ENCODE measurements at regions not wholly inside any gene's neighbourhood (a gene's known extent, or its start where the extent isn't known, plus 50 kb on each side); places are given as distances from the start of the nearest gene placed in this dataset.
"Not testable (repeated sequence)": the region's sequence is repeated elsewhere in the genome, so short reads cannot be mapped to it uniquely, and the experiment has no call there.

- ChIA-PET CTCF (no interaction called here), POLR2A (no interaction called here)
- TF ChIP-seq, protein P1, sequence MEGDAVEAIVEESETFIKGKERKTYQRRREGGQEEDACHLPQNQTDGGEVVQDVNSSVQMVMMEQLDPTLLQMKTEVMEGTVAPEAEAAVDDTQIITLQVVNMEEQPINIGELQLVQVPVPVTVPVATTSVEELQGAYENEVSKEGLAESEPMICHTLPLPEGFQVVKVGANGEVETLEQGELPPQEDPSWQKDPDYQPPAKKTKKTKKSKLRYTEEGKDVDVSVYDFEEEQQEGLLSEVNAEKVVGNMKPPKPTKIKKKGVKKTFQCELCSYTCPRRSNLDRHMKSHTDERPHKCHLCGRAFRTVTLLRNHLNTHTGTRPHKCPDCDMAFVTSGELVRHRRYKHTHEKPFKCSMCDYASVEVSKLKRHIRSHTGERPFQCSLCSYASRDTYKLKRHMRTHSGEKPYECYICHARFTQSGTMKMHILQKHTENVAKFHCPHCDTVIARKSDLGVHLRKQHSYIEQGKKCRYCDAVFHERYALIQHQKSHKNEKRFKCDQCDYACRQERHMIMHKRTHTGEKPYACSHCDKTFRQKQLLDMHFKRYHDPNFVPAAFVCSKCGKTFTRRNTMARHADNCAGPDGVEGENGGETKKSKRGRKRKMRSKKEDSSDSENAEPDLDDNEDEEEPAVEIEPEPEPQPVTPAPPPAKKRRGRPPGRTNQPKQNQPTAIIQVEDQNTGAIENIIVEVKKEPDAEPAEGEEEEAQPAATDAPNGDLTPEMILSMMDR (IDR thresholded peaks at IDR 0.05; ENCODE audit: control extremely low read depth, extremely low read depth, low read depth, missing control alignments), result no peak
- no peak for DNase-seq (ENCODE audit: extremely low spot score)
Observed at GRCh38 chr4:111362941-111363361, 740.1 kb upstream of the PITX2 start.

DNA sequence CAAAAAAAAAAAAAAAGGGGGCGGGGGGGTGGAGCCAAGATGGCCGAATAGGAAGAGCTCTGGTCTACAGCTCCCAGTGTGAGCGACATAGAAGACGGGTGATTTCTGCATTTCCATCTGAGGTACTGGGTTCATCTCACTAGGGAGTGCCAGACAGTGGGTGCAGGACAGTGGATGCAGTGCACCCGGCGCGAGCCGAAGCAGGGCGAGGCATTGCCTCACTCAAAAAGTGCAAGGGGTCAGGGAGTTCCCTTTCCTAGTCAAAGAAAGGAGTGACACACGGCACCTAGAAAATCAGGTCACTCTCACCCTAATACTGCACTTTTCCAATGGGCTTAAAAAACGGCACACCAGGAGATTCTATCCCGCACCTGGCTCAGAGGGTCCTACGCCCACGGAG is 755.0 kb upstream of the PITX2 start:
- POLR2A ChIA-PET; CTCF ChIA-PET; DNase-seq (ENCODE audit: extremely low spot score): not testable (repeated sequence)

DNA sequence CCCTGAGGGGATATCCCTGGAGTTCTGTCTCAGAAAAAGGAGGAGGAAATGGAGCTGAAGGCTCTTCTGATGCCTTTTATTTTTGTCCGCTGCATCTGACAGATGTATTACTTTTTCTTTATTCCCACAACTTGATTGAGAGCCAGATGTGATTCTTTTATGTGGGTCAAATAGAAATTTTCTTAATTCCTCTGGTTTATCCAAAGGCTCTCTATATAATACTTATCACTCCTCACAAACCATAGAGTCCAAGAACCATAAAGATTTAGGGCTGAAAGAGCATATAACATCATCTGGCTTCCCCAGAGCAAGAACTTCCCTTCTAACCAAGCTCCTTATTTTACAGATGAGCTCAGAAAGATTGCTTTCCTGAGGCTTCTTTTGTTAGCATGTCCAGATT is 756.7 kb upstream of the FAM241A start:
- CTCF ChIA-PET, result no interaction called here
- DNase-seq (ENCODE audit: extremely low spot score), result no peak
- POLR2A ChIA-PET, result no interaction called here
- TF ChIP-seq, protein P1 (IDR thresholded peaks at IDR 0.05; ENCODE audit: control extremely low read depth, extremely low read depth, low read depth, missing control alignments), result no peak

GRCh38 chr4:111391829-111392228 is 753.4 kb upstream of the FAM241A start:
- CTCF ChIA-PET, result interaction anchor here (1.2 kb wide), 1 partner anchor 10 kb away, joined by 3 read pairs; no protein-coding TSS in a partner anchor
- TF ChIP-seq, protein P1 (IDR thresholded peaks at IDR 0.05; ENCODE audit: control extremely low read depth, extremely low read depth, low read depth, missing control alignments), result no peak
- DNase-seq (ENCODE audit: extremely low spot score), result no peak
- POLR2A ChIA-PET, result no interaction called here

- ChIA-PET POLR2A (no interaction called here), CTCF (interaction anchor here (1.2 kb wide), 1 partner anchor 12 kb away, joined by 3 read pairs; no protein-coding TSS in a partner anchor)
- no peak for DNase-seq (ENCODE audit: extremely low spot score)
- TF ChIP-seq, protein P1 (IDR thresholded peaks at IDR 0.05; ENCODE audit: control extremely low read depth, extremely low read depth, low read depth, missing control alignments), result no peak
Observed at GRCh38 chr4:111393781-111394180, 751.5 kb upstream of the FAM241A start.

DNA sequence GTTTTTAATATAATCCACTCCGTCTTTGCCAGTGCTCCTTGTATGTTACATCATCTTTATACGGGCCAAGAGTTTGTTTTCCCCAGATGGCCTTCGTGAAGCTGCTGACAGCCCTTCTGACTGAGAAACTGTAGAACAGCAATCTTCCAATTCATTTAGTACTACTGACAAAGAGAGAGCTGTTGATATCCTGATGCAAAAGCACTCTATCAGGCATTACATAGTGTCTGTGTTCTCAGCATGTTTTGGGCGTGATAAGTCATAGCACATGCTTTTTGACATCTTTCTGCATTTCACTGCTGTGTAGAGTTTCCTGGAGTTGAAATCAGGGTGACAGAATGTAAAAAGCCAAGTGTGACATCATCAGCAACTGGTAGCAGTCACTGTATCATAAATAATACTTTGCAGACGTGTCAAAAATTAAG is 746.3 kb upstream of the FAM241A start:
- ChIA-PET POLR2A (no interaction called here), CTCF (no interaction called here)
- TF ChIP-seq, protein P1 (IDR thresholded peaks at IDR 0.05; ENCODE audit: control extremely low read depth, extremely low read depth, low read depth, missing control alignments), result no peak
- no peak for DNase-seq (ENCODE audit: extremely low spot score)

- no peak for DNase-seq (ENCODE audit: extremely low spot score)
- POLR2A ChIA-PET, result no interaction called here
Observed at GRCh38 chr4:111399623-111400022, 745.6 kb upstream of the FAM241A start.

More at GRCh38 chr4:111399623-111400022, 745.6 kb upstream of the FAM241A start:
- TF ChIP-seq, protein P1 (IDR thresholded peaks at IDR 0.05; ENCODE audit: control extremely low read depth, extremely low read depth, low read depth, missing control alignments), result no peak
- CTCF ChIA-PET, result interaction anchor here (0.9 kb wide), 1 partner anchor 10 kb away, joined by 4 read pairs; no protein-coding TSS in a partner anchor
